ENCODE measurements at regions not wholly inside any gene's neighbourhood (a gene's known extent, or its start where the extent isn't known, plus 50 kb on each side); places are given as distances from the start of the nearest gene placed in this dataset.

DNA sequence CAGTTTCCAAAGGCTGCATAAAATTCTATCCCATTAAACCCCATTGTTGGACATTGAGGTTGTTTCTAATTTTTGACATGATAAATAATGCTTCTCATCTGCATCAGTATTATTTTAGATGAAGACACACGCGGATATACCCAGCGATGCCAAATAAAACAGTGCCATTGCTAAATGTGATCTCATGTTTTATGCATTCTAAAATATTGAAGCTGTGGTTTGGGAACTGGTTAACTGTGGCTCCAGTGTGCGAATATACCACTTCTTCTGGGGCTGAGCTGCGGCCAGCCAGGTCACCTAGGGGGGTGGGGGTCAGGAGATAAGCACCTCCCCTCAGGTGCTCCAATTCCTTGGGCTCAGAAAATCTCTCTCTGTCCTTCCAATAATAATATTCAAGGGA lies 230.0 kb downstream of the ADAMTS9 start:
- CTCF ChIA-PET, result interaction anchor here (1.3 kb wide), 1 partner anchor 428 kb away, joined by 4 read pairs; no protein-coding TSS in a partner anchor

GRCh38 chr3:64456674-64457073 lies 231.1 kb downstream of the ADAMTS9 start:
- ChIA-PET POLR2A (no interaction called here), CTCF (interaction anchor here (1.0 kb wide), 1 partner anchor 8 kb away, joined by 3 read pairs; no protein-coding TSS in a partner anchor)
- DNase-seq (ENCODE audit: extremely low spot score), result no peak
- TF ChIP-seq, protein P1, sequence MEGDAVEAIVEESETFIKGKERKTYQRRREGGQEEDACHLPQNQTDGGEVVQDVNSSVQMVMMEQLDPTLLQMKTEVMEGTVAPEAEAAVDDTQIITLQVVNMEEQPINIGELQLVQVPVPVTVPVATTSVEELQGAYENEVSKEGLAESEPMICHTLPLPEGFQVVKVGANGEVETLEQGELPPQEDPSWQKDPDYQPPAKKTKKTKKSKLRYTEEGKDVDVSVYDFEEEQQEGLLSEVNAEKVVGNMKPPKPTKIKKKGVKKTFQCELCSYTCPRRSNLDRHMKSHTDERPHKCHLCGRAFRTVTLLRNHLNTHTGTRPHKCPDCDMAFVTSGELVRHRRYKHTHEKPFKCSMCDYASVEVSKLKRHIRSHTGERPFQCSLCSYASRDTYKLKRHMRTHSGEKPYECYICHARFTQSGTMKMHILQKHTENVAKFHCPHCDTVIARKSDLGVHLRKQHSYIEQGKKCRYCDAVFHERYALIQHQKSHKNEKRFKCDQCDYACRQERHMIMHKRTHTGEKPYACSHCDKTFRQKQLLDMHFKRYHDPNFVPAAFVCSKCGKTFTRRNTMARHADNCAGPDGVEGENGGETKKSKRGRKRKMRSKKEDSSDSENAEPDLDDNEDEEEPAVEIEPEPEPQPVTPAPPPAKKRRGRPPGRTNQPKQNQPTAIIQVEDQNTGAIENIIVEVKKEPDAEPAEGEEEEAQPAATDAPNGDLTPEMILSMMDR (IDR thresholded peaks at IDR 0.05; ENCODE audit: control extremely low read depth, extremely low read depth, low read depth, missing control alignments), result no peak

More for the DNA sequence above, 230.0 kb downstream of the ADAMTS9 start:
- no peak for DNase-seq (ENCODE audit: extremely low spot score)
- POLR2A ChIA-PET, result no interaction called here
- TF ChIP-seq, protein P1 (IDR thresholded peaks at IDR 0.05; ENCODE audit: control extremely low read depth, extremely low read depth, low read depth, missing control alignments), result no peak

DNA sequence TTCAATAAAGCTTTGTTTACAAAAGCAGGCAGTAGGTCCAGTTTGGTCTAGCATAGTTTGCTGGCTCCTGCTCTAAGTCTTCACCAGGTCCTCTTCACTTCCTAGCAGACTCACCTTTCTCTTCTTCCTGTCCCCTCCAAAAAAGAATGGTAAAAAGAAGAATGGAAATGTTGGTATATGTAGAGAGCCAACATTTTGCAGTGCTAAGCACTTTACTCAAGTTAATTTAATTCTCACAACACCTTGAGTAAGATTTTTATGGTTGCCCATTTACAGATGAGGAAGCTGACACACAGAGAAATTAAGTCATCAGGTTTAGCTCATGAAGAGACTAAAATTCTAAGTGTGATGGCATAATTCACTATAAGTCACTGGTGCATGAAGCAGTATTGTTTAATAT lies 230.1 kb upstream of the PRICKLE2 start:
- DNase-seq (ENCODE audit: extremely low spot score), result no peak
- CTCF ChIA-PET, result interaction anchor here (1.7 to 7.3 kb wide), 3 partner anchors 8 to 29 kb away, joined by 6 to 69 read pairs (median 7); no protein-coding TSS in a partner anchor
- TF ChIP-seq, protein P1 (IDR thresholded peaks at IDR 0.05; ENCODE audit: control extremely low read depth, extremely low read depth, low read depth, missing control alignments), result no peak
- POLR2A ChIA-PET, result no interaction called here

GRCh38 chr3:64454768-64455167 lies 229.5 kb upstream of the PRICKLE2 start:
- no peak for DNase-seq (ENCODE audit: extremely low spot score)
- POLR2A ChIA-PET, result no interaction called here
- TF ChIP-seq, protein P1 (IDR thresholded peaks at IDR 0.05; ENCODE audit: control extremely low read depth, extremely low read depth, low read depth, missing control alignments), result no peak
- CTCF ChIA-PET, result interaction anchor here (1.4 to 7.3 kb wide), 4 partner anchors 9 to 431 kb away, joined by 3 to 69 read pairs (median 6); no protein-coding TSS in a partner anchor

- ChIA-PET POLR2A (no interaction called here), CTCF (interaction anchor here (1.4 to 7.3 kb wide), 4 partner anchors 8 to 430 kb away, joined by 3 to 69 read pairs (median 6); no protein-coding TSS in a partner anchor)
- DNase-seq (ENCODE audit: extremely low spot score), result no peak
- TF ChIP-seq, protein P1 (IDR thresholded peaks at IDR 0.05; ENCODE audit: control extremely low read depth, extremely low read depth, low read depth, missing control alignments), result no peak
These were observed 228.9 kb upstream of the PRICKLE2 start for GRCh38 chr3:64454179-64454578.

- no peak for DNase-seq (ENCODE audit: extremely low spot score)
- ChIA-PET CTCF (interaction anchor here (1.0 to 7.3 kb wide), 6 partner anchors 11 to 457 kb away, joined by 3 to 69 read pairs (median 10); no protein-coding TSS in a partner anchor), POLR2A (no interaction called here)
These were observed 226.2 kb upstream of the PRICKLE2 start for GRCh38 chr3:64451283-64452012.

More at GRCh38 chr3:64451283-64452012, 226.2 kb upstream of the PRICKLE2 start:
- TF ChIP-seq, protein P1 (IDR thresholded peaks at IDR 0.05; ENCODE audit: control extremely low read depth, extremely low read depth, low read depth, missing control alignments), result no peak
